ENCODE measurements at regions not wholly inside any gene's neighbourhood (a gene's known extent, or its start where the extent isn't known, plus 50 kb on each side); places are given as distances from the start of the nearest gene placed in this dataset.

- TF ChIP-seq CTCF (conservative IDR thresholded peaks at IDR 0.05): no peak
- H3K27me3 ChIP-seq (ENCODE audit: insufficient read depth, low read depth): no peaks in the 10 kb centered on the region
- H3K27ac ChIP-seq: no peak overlapping the region
- no TSS peak for BruUV-seq (replicated peaks)
- no peaks in the 10 kb centered on the region for H4K20me1 ChIP-seq (ENCODE audit: insufficient read depth)
- H3K9me2 ChIP-seq (ENCODE audit: insufficient read depth): no peaks in the 10 kb centered on the region
- no peaks in the 10 kb centered on the region for H3K79me2 ChIP-seq (ENCODE audit: low read depth)
- no peak overlapping the region for H3K4me3 ChIP-seq
- intact Hi-C loops (cut with micrococcal nuclease; ENCODE audit: unreplicated experiment): no loop called here
- no peaks in the 10 kb centered on the region for H3K36me3 ChIP-seq (ENCODE audit: low read depth)
- ChIA-PET POLR2A (ENCODE audit: unreplicated experiment) (no interaction called here), CTCF (no interaction called here)
- no peaks in the 10 kb centered on the region for H3F3A ChIP-seq (ENCODE audit: insufficient read depth, low read depth)
- H2AFZ ChIP-seq: no peak overlapping the region
- no peaks in the 10 kb centered on the region for H3K4me1 ChIP-seq (replicated peaks; ENCODE audit: insufficient read depth)
- no peaks in the 10 kb centered on the region for H3K9me3 ChIP-seq (ENCODE audit: insufficient read depth, low read depth)
- no peak for DNase-seq
- H3K4me2 ChIP-seq: no peak overlapping the region
These were observed 920.9 kb downstream of the SLITRK5 start for GRCh38 chr13:88592105-88592504.

GRCh38 chr13:88601949-88602348 lies 930.8 kb downstream of the SLITRK5 start:
- no peak overlapping the region for H3K4me2 ChIP-seq
- ChIA-PET CTCF (no interaction called here), POLR2A (ENCODE audit: unreplicated experiment) (no interaction called here)
- no peak overlapping the region for H2AFZ ChIP-seq
- DNase-seq: no peak
- H3K9me3 ChIP-seq (ENCODE audit: insufficient read depth, low read depth): no peaks in the 10 kb centered on the region
- no peaks in the 10 kb centered on the region for H3F3A ChIP-seq (ENCODE audit: insufficient read depth, low read depth)
- H3K4me3 ChIP-seq: no peak overlapping the region
- H3K36me3 ChIP-seq (ENCODE audit: low read depth): no peaks in the 10 kb centered on the region
- H3K27ac ChIP-seq: no peak overlapping the region
- no peaks in the 10 kb centered on the region; the same call in 1 of the 2 replicates for H3K9me2 ChIP-seq (ENCODE audit: insufficient read depth)
- TF ChIP-seq CTCF (conservative IDR thresholded peaks at IDR 0.05): no peak
- no peak for TF ChIP-seq EZH2 (IDR thresholded peaks at IDR 0.05; ENCODE audit: low read depth)
- intact Hi-C loops (cut with micrococcal nuclease; ENCODE audit: unreplicated experiment): no loop called here
- H4K20me1 ChIP-seq (ENCODE audit: insufficient read depth): no peaks in the 10 kb centered on the region
- no peaks in the 10 kb centered on the region for H3K27me3 ChIP-seq (ENCODE audit: insufficient read depth, low read depth)
- H3K79me2 ChIP-seq (ENCODE audit: low read depth): no peaks in the 10 kb centered on the region
- no TSS peak for BruUV-seq (replicated peaks)
- no peaks in the 10 kb centered on the region for H3K4me1 ChIP-seq (replicated peaks; ENCODE audit: insufficient read depth)

- H4K20me1 ChIP-seq (ENCODE audit: insufficient read depth): no peaks in the 10 kb centered on the region
- H3K36me3 ChIP-seq (ENCODE audit: low read depth): no peaks in the 10 kb centered on the region
- CTCF ChIA-PET: no interaction called here
- H3F3A ChIP-seq (ENCODE audit: insufficient read depth, low read depth): no peaks in the 10 kb centered on the region
- DNase-seq: no peak
- no peaks in the 10 kb centered on the region for H3K4me1 ChIP-seq (replicated peaks; ENCODE audit: insufficient read depth)
- no peak for TF ChIP-seq CTCF (conservative IDR thresholded peaks at IDR 0.05)
- TF ChIP-seq EZH2 (IDR thresholded peaks at IDR 0.05; ENCODE audit: low read depth): no peak
- no peaks in the 10 kb centered on the region; the same call in 1 of the 2 replicates for H3K9me2 ChIP-seq (ENCODE audit: insufficient read depth)
- no peaks in the 10 kb centered on the region for H3K27me3 ChIP-seq (ENCODE audit: insufficient read depth, low read depth)
- intact Hi-C loops (cut with micrococcal nuclease; ENCODE audit: unreplicated experiment): no loop called here
- H3K27ac ChIP-seq: no peak overlapping the region
- no peaks in the 10 kb centered on the region for H3K79me2 ChIP-seq (ENCODE audit: low read depth)
- H3K9me3 ChIP-seq (ENCODE audit: insufficient read depth, low read depth): no peaks in the 10 kb centered on the region
- no peak overlapping the region for H3K4me3 ChIP-seq
- POLR2A ChIA-PET (ENCODE audit: unreplicated experiment): no interaction called here
- no peak overlapping the region for H3K4me2 ChIP-seq
- no peak overlapping the region for H2AFZ ChIP-seq
- BruUV-seq (replicated peaks): no TSS peak
These were observed 931.9 kb downstream of the SLITRK5 start for GRCh38 chr13:88602786-88603777.
